H1 (cell line): ENCODE measurements at regions not wholly inside any gene's neighbourhood (a gene's known extent, or its start where the extent isn't known, plus 50 kb on each side); places are given as distances from the start of the nearest gene placed in this dataset.

Experiments used
- CTCF ChIA-PET: fragments of 300-600 bp; sonication (Branson Sonifier 250); formaldehyde crosslinking; loops from one replicate; lab custom pipeline; 2021; ENCODE audit not compliant: partially characterized antibody; lab: Charles Lee
- POLR2A ChIA-PET: fragments of 300-600 bp; sonication (Branson Sonifier 250); formaldehyde crosslinking; loops from one replicate; lab custom pipeline; 2021; ENCODE audit warnings: inconsistent platforms; ENCODE audit not compliant: partially characterized antibody; lab: Charles Lee
- DNase-seq, 2 experiments: peaks; one replicate each; pipeline versions ENCODE4 v3.0.0 to v3.0.0-alpha.2; 2010 to 2022; ENCODE audit warnings: low spot score in 2 of 2, low read depth in 1 of 2, mixed read lengths in 1 of 2
- FAIRE-seq: peaks from 2 replicates; lab custom pipeline; 2011; peaks lifted over from hg19 to GRCh38; lab: Jason Lieb, UNC
- H2AFZ ChIP-seq: 2 replicates; pipeline ENCODE4 v1.8.1; 2012; ENCODE audit warnings: low read length, inconsistent platforms
- H2AK5ac ChIP-seq: 2 replicates; pipeline ENCODE4 v1.6.1; 2013; ENCODE audit warnings: low read depth, low read length
- H2BK120ac ChIP-seq: replicated peaks from 2 replicates; pipeline ENCODE3; 2013; ENCODE audit warnings: low read depth, low read length, inconsistent platforms
- H2BK12ac ChIP-seq: 2 replicates; pipeline ENCODE4 v1.6.1; 2013; ENCODE audit warnings: low read depth, low read length
- H2BK15ac ChIP-seq: 2 replicates; pipeline ENCODE4 v1.6.1; 2013; ENCODE audit warnings: low read length
- H2BK20ac ChIP-seq: 2 replicates; pipeline ENCODE4 v1.6.1; 2013; ENCODE audit warnings: low read length
- H2BK5ac ChIP-seq: 2 replicates; pipeline ENCODE4 v1.6.1; 2013; ENCODE audit warnings: low read depth, low read length
- H3K14ac ChIP-seq: 2 replicates; pipeline ENCODE4 v1.6.1; 2013; ENCODE audit warnings: inconsistent platforms; ENCODE audit not compliant: insufficient read length
- H3K18ac ChIP-seq: 2 replicates; pipeline ENCODE4 v1.6.1; 2013; ENCODE audit warnings: low read length; ENCODE audit errors: extremely low read depth
- H3K23ac ChIP-seq: 2 replicates; pipeline ENCODE4 v1.6.1; 2013; ENCODE audit warnings: inconsistent platforms; ENCODE audit not compliant: insufficient read length
- H3K23me2 ChIP-seq: 2 replicates; pipeline ENCODE4 v1.6.1; 2013; ENCODE audit warnings: low read depth, low read length
- H3K27ac ChIP-seq: 2 replicates; pipeline ENCODE4 v1.6.1; 2011; ENCODE audit warnings: low read depth, low read length, inconsistent platforms
- H3K27me3 ChIP-seq, 4 experiments: replicated peaks in 1 of 4; 1 replicate in 1 of 4; 2 replicates in 3 of 4; pipeline versions ENCODE4 v1.6.1 to v1.8.1; 2011 to 2013; ENCODE audit warnings: low read length in 3 of 4, mild to moderate bottlenecking in 3 of 4, inconsistent platforms in 2 of 4, mixed read lengths in 2 of 4, moderate library complexity in 1 of 4; ENCODE audit not compliant: control insufficient read depth in 3 of 4, insufficient read depth in 3 of 4; ENCODE audit errors: extremely low read depth in 1 of 4
- H3K36me3 ChIP-seq, 4 experiments: 2 replicates each; pipeline versions ENCODE4 v1.6.1 to v1.8.1; 2011 to 2013; ENCODE audit warnings: mild to moderate bottlenecking in 4 of 4, low read length in 3 of 4, moderate library complexity in 2 of 4, control low read depth in 1 of 4, inconsistent platforms in 1 of 4; ENCODE audit not compliant: insufficient read depth in 4 of 4, control insufficient read depth in 2 of 4
- H3K4ac ChIP-seq: replicated peaks from 2 replicates; pipeline ENCODE3; 2013; ENCODE audit warnings: low read length, low read depth, mixed read lengths, inconsistent platforms; ENCODE audit not compliant: insufficient read length
- H3K4me1 ChIP-seq, 4 experiments: replicated peaks in 1 of 4; 1 replicate in 1 of 4; 2 replicates in 3 of 4; pipeline versions ENCODE4 v1.6.1 to v1.8.1; 2011 to 2013; ENCODE audit warnings: low read length in 3 of 4, inconsistent platforms in 2 of 4, mixed read lengths in 1 of 4; ENCODE audit not compliant: insufficient read depth in 4 of 4, control insufficient read depth in 3 of 4
- H3K4me2 ChIP-seq, 2 experiments: 2 replicates each; pipeline versions ENCODE4 v1.6.1 to v1.8.1; 2011 to 2013; ENCODE audit warnings: low read depth in 2 of 2, low read length in 2 of 2, control low read depth in 1 of 2, inconsistent platforms in 1 of 2, mild to moderate bottlenecking in 1 of 2; ENCODE audit not compliant: insufficient read depth in 1 of 2
- H3K4me3 ChIP-seq, 4 experiments: fragments of 200-600, 300-600 bp in 1 of 4; sonication (generic), shearing (Covaris generic), sonication (Bioruptor Twin) in 1 of 4; 2 replicates each; pipeline versions ENCODE4 v1.5.1 to v1.8.1; 2011 to 2016; ENCODE audit warnings: low read length in 4 of 4, low read depth in 3 of 4, control low read depth in 2 of 4, inconsistent platforms in 2 of 4, mild to moderate bottlenecking in 2 of 4, mixed read lengths in 1 of 4, moderate library complexity in 1 of 4; ENCODE audit not compliant: insufficient read depth in 2 of 4; ENCODE audit errors: extremely low read depth in 1 of 4
- H3K56ac ChIP-seq: replicated peaks from 2 replicates; pipeline ENCODE3; 2013; ENCODE audit warnings: low read depth, mild to moderate bottlenecking, mixed read lengths, low read length, inconsistent platforms; ENCODE audit not compliant: insufficient read length
- H3K79me1 ChIP-seq: 2 replicates; pipeline ENCODE4 v1.6.1; 2013; ENCODE audit warnings: low read depth, low read length, control low read depth
- H3K79me2 ChIP-seq, 2 experiments: 2 replicates each; pipeline versions ENCODE4 v1.6.1 to v1.8.1; 2012 to 2013; ENCODE audit warnings: low read length in 2 of 2, mild to moderate bottlenecking in 2 of 2, inconsistent platforms in 1 of 2; ENCODE audit not compliant: insufficient read depth in 2 of 2, control insufficient read depth in 1 of 2
- H3K9ac ChIP-seq, 4 experiments: replicated peaks in 1 of 4; 1 replicate in 1 of 4; 2 replicates in 3 of 4; pipeline versions ENCODE4 v1.6.1 to v1.8.1; 2011 to 2013; ENCODE audit warnings: low read depth in 3 of 4, low read length in 3 of 4, control low read depth in 2 of 4, mild to moderate bottlenecking in 2 of 4, moderate library complexity in 2 of 4, inconsistent platforms in 1 of 4; ENCODE audit errors: extremely low read depth in 1 of 4
- H3K9me3 ChIP-seq, 2 experiments: 2 replicates each; pipeline versions ENCODE4 v1.6.1 to v1.8.1; 2012 to 2013; ENCODE audit warnings: mild to moderate bottlenecking in 2 of 2, moderate library complexity in 2 of 2, control low read depth in 1 of 2, inconsistent platforms in 1 of 2, low read depth in 1 of 2, low read length in 1 of 2, mixed read lengths in 1 of 2; ENCODE audit not compliant: insufficient read depth in 2 of 2
- H4K20me1 ChIP-seq, 2 experiments: replicated peaks in 1 of 2; 2 replicates each; pipeline versions ENCODE3 to v1.8.1; 2011 to 2013; ENCODE audit warnings: inconsistent platforms in 2 of 2, low read length in 2 of 2, mild to moderate bottlenecking in 1 of 2; ENCODE audit not compliant: insufficient read depth in 2 of 2, control insufficient read depth in 1 of 2
- H4K5ac ChIP-seq: 2 replicates; pipeline ENCODE4 v1.6.1; 2013; ENCODE audit warnings: low read length, low read depth, mixed read lengths, inconsistent platforms; ENCODE audit not compliant: insufficient read length
- H4K8ac ChIP-seq: 2 replicates; pipeline ENCODE4 v1.8.0; 2013; ENCODE audit warnings: mild to moderate bottlenecking, moderate library complexity, low read length, inconsistent platforms; ENCODE audit not compliant: insufficient read depth; ENCODE audit errors: extremely low read depth
- H4K91ac ChIP-seq: replicated peaks from 2 replicates; pipeline ENCODE3; 2013; ENCODE audit warnings: low read length, mixed read lengths, inconsistent platforms; ENCODE audit not compliant: insufficient read length
- ASH2L ChIP-seq: fragments of 200-600, 300-600 bp; sonication (generic); IDR thresholded peaks from one replicate; pipeline ENCODE4 v1.7.1; 2017; ENCODE audit warnings: low read length
- SUZ12 ChIP-seq: fragments of 200-600 bp; sonication (generic); IDR thresholded peaks from 2 replicates; pipeline ENCODE4 v1.6.1; 2012; ENCODE audit warnings: mild to moderate bottlenecking, inconsistent platforms, low read length, moderate library complexity, mixed read lengths
- YY1 ChIP-seq: IDR thresholded peaks from 2 replicates; pipeline ENCODE4 v1.6.1; 2011; ENCODE audit warnings: low read depth, mild to moderate bottlenecking, low read length
- WGBS, 2 experiments: shearing (Covaris generic) in 1 of 2; methylation state at CpG; one replicate each; pipeline versions ENCODE4 v1.1.6 to v1.1.7; 2013 to 2015; ENCODE audit warnings: low lambda C conversion rate in 2 of 2, mixed read lengths in 2 of 2, inconsistent platforms in 1 of 2, low coverage in 1 of 2, missing lambda C conversion rate in 1 of 2; ENCODE audit not compliant: insufficient replicate concordance in 2 of 2, insufficient coverage in 1 of 2, insufficient read length in 1 of 2; ENCODE audit errors: extremely low coverage in 1 of 2, missing lambda C conversion rate in 1 of 2; 5-methylcytosine and 5-hydroxymethylcytosine counted together
- TF ChIP-seq, protein P1 (sequence below): IDR thresholded peaks from 2 replicates; pipeline ENCODE4 v1.6.1; 2012; ENCODE audit warnings: inconsistent platforms
- TF ChIP-seq, protein P2 (sequence below): IDR thresholded peaks from 2 replicates; pipeline ENCODE4 v1.6.1; 2012; ENCODE audit warnings: inconsistent platforms
- TF ChIP-seq, protein P3 (sequence below): IDR thresholded peaks from 2 replicates; pipeline ENCODE4 v1.6.1; 2011; ENCODE audit warnings: low read depth, mild to moderate bottlenecking, low read length; ENCODE audit not compliant: insufficient read depth
- TF ChIP-seq, protein P4 (sequence below): IDR thresholded peaks from 2 replicates; pipeline ENCODE4 v1.6.1; 2011; ENCODE audit warnings: low read length, improper control_type of control experiment

DNA sequence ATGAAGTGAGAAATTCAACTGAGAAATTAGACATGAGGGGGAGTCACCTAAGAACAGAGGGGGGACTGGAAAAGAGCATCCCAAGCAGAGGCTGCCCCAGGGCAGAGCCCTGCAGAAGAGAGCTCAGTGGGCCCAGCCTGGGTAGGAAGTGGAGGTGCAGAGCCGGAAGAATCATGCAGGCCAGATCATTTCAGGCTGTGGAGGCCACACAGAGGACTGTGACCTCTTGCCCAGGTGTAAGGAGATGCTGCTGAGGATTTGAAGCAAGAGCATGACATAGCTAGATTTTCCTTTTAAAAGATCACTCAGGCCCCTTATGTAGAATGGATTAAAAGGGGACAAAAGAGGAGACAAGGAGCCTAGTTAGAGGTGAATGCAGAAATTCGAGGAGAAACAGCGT is 63.9 kb upstream of the SPATA13 start:
- Histone ChIP-seq H3K56ac (no peak overlapping the region), H2AK5ac (no peak overlapping the region), H4K5ac (no peak overlapping the region), H3K14ac (no peak overlapping the region), H2BK12ac (no peak overlapping the region), H3K27me3 (no peaks in the 10 kb centered on the region), H4K8ac (no peak overlapping the region), H2BK20ac (no peak overlapping the region), H3K4ac (no peak overlapping the region), H2AFZ (peak overlapping the region; percentile 45; the same call in 1 of the 2 replicates), H4K20me1 (no peaks in the 10 kb centered on the region), H3K9me3 (no peaks in the 10 kb centered on the region), H3K9ac (no peak overlapping the region), H3K79me1 (no peaks in the 10 kb centered on the region), H3K79me2 (no peaks in the 10 kb centered on the region), H3K4me2 (no peak overlapping the region), H3K4me1 (peaks cover 0 to 3% (median 1%) of the 10 kb centered on the region in 4 experiments; a peak in 2 of 7 replicates), H3K4me3 (no peak overlapping the region), H3K23ac (no peak overlapping the region), H3K18ac (peak overlapping the region; percentile 24; the same call in 1 of the 2 replicates), H2BK120ac (no peak overlapping the region), H4K91ac (no peak overlapping the region), H2BK5ac (no peak overlapping the region), H3K36me3 (no peaks in the 10 kb centered on the region), H3K27ac (no peak overlapping the region), H3K23me2 (no peaks in the 10 kb centered on the region), H2BK15ac (no peak overlapping the region)
- ChIA-PET POLR2A (no interaction called here), CTCF (interaction anchor here (1.6 to 1.7 kb wide), 2 partner anchors 43 to 132 kb away, joined by 4 read pairs; no protein-coding TSS in a partner anchor)
- DNase-seq (no peak), FAIRE-seq (no peak)
- TF ChIP-seq, protein P1, sequence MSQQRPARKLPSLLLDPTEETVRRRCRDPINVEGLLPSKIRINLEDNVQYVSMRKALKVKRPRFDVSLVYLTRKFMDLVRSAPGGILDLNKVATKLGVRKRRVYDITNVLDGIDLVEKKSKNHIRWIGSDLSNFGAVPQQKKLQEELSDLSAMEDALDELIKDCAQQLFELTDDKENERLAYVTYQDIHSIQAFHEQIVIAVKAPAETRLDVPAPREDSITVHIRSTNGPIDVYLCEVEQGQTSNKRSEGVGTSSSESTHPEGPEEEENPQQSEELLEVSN, result no peak
- TF ChIP-seq SUZ12 (no peak), ASH2L (no peak), YY1 (no peak)
- TF ChIP-seq, protein P2, sequence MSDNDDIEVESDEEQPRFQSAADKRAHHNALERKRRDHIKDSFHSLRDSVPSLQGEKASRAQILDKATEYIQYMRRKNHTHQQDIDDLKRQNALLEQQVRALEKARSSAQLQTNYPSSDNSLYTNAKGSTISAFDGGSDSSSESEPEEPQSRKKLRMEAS, result no peak
- TF ChIP-seq, protein P3, sequence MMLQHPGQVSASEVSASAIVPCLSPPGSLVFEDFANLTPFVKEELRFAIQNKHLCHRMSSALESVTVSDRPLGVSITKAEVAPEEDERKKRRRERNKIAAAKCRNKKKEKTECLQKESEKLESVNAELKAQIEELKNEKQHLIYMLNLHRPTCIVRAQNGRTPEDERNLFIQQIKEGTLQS, result no peak
- TF ChIP-seq, protein P4, sequence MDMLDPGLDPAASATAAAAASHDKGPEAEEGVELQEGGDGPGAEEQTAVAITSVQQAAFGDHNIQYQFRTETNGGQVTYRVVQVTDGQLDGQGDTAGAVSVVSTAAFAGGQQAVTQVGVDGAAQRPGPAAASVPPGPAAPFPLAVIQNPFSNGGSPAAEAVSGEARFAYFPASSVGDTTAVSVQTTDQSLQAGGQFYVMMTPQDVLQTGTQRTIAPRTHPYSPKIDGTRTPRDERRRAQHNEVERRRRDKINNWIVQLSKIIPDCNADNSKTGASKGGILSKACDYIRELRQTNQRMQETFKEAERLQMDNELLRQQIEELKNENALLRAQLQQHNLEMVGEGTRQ, result no peak
- 78% methylated on average over 3 of the region's 3 CpGs; no CpG with 5 or more reads in 1 of the 2 experiments for WGBS, 2 experiments
